Small intestine (tissue), 7 donors: ENCODE measurements at regions not wholly inside any gene's neighbourhood (a gene's known extent, or its start where the extent isn't known, plus 50 kb on each side); places are given as distances from the start of the nearest gene placed in this dataset.
A peak's percentile ranks its signal among the peaks of the same experiment; 100 is the strongest.

Experiments
- DNase-seq, 2 donors: peaks; one replicate each; pipeline versions ENCODE4 v3.0.0 to v3.0.0-alpha.2; 2013
- FAIRE-seq: peaks from 2 replicates; lab custom pipeline; 2012; peaks lifted over from hg19 to GRCh38; lab: Jason Lieb, UNC
- H3K27ac ChIP-seq, 3 donors: one replicate each; pipeline ENCODE4 v1.5.1; 2013; ENCODE audit warnings: low read length in 2 of 3, mild to moderate bottlenecking in 2 of 3, control low read depth in 1 of 3, inconsistent platforms in 1 of 3, low read depth in 1 of 3, moderate library complexity in 1 of 3
- H3K27me3 ChIP-seq, 3 donors: one replicate each; pipeline ENCODE4 v1.6.1; 2013; ENCODE audit warnings: low read length in 3 of 3, inconsistent platforms in 1 of 3; ENCODE audit not compliant: control insufficient read depth in 3 of 3, insufficient read depth in 3 of 3
- H3K36me3 ChIP-seq, 3 donors: one replicate each; pipeline ENCODE4 v1.6.1; 2013; ENCODE audit warnings: low read length in 3 of 3, inconsistent platforms in 1 of 3, low read depth in 1 of 3, mild to moderate bottlenecking in 1 of 3, moderate library complexity in 1 of 3; ENCODE audit not compliant: control insufficient read depth in 3 of 3, insufficient read depth in 2 of 3
- H3K4me1 ChIP-seq, 3 donors: one replicate each; pipeline ENCODE4 v1.6.1; 2013; ENCODE audit warnings: low read length in 2 of 3, inconsistent platforms in 1 of 3, low read depth in 1 of 3, mild to moderate bottlenecking in 1 of 3, moderate library complexity in 1 of 3; ENCODE audit not compliant: control insufficient read depth in 3 of 3, insufficient read depth in 2 of 3
- H3K4me3 ChIP-seq, 3 donors: one replicate each; pipeline ENCODE4 v1.5.1; 2013; ENCODE audit warnings: low read length in 3 of 3, control low read depth in 1 of 3, inconsistent platforms in 1 of 3, low read depth in 1 of 3, mild to moderate bottlenecking in 1 of 3, moderate library complexity in 1 of 3
- H3K9me3 ChIP-seq, 2 donors: one replicate each; pipeline ENCODE4 v1.6.1; 2013; ENCODE audit warnings: low read depth in 1 of 2, low read length in 1 of 2; ENCODE audit not compliant: control insufficient read depth in 2 of 2, insufficient read depth in 1 of 2
- WGBS, 3 donors: extraction: QIAGEN DNeasy Blood & Tissue Kit; methylation state at CpG; one replicate each; pipeline ENCODE4 v1.1.7; 2013; 5-methylcytosine and 5-hydroxymethylcytosine counted together
- donor health status: healthy with polysubstance abuse.
- donor health status: control.
- donor health status: control.
- donor health status: Bipolar disorder and iron deficiency.
- donor health status: healthy.

DNA sequence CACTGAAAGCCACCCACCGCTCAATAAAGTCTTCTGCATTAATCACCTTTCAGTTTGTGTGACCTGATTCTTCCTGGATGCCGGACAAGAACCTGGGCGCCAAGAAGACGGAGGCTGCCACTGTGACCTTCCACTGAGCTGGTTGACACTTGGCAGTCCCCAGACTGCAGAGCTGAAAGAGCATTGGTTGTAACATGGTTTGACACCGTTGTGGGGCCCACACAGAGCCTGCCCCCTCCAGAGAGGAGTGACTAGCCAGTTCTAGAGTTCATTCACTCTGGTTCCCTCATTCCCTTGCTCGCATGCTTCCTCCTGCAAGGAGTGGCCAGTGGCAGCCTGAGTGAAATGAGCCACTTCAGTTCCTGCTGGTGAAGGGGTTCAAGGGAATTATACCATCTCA is 86.2 kb upstream of the ANXA1 start:
- 88 to 92% (median 92%) methylated on average over 6 of the region's 6 CpGs for WGBS, 3 donors
- no peak for FAIRE-seq
- Histone ChIP-seq H3K27ac (no peak overlapping the region), H3K9me3 (no peaks in the 10 kb centered on the region), H3K4me1 (no peaks in the 10 kb centered on the region), H3K27me3 (no peaks in the 10 kb centered on the region), H3K36me3 (no peaks in the 10 kb centered on the region), H3K4me3 (no peak overlapping the region)
- DNase-seq, result no peak

DNA sequence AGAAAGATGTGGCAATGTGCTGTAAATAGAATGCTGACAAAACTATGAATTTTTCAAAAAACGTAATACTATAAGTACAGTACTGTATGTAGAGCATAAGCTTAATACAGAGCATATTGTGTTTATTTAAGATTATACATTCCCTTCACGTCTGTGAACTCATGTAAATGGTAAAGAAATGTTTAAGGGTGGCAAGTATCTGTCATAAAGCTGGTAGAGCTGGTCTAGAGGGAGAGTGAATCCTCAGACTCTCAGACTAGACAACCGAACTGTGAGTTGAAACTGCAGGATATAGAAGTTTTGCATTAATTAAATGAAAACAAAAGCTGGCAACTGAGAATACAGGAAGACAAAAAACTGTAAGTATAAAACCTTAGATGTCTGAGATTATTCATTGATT is 87.3 kb upstream of the ANXA1 start:
- WGBS, 3 donors, result 68 to 74% (median 69%) methylated on average over 3 of the region's 3 CpGs
- no peak for FAIRE-seq
- DNase-seq, result no peak

DNA sequence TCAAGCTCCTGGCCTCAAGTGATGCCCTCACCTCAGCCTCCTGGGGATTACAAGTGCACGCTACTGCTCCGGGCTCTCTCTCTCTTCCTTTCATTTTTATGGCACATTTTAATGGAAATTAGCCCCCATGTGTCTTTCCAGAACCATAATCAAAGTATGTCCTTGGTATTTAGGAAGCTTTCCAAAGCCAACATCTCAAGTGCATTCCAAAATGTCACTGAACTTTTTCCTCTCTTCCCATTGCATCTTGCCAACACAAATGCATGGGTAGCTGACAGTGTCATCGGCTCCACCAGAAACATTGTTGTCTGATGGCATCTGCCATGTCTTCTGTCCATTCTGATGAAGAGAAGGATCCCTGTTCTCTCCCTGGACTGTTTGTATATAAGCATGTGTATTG is 90.5 kb upstream of the ANXA1 start:
- Histone ChIP-seq H3K36me3 (no peaks in the 10 kb centered on the region), H3K27me3 (no peaks in the 10 kb centered on the region), H3K4me1 (no peaks in the 10 kb centered on the region), H3K9me3 (no peaks in the 10 kb centered on the region), H3K27ac (no peak overlapping the region), H3K4me3 (no peak overlapping the region)
- DNase-seq, result no peak
- FAIRE-seq, result no peak
- WGBS, 3 donors, result 85 to 94% (median 86%) methylated on average over 3 of the region's 3 CpGs

More for the DNA sequence above, 87.3 kb upstream of the ANXA1 start:
- H3K27ac ChIP-seq, result no peak overlapping the region
- H3K36me3 ChIP-seq, result no peaks in the 10 kb centered on the region
- no peaks in the 10 kb centered on the region for H3K27me3 ChIP-seq
- no peaks in the 10 kb centered on the region for H3K4me1 ChIP-seq
- H3K4me3 ChIP-seq, result no peak overlapping the region
- H3K9me3 ChIP-seq, result no peaks in the 10 kb centered on the region

DNA sequence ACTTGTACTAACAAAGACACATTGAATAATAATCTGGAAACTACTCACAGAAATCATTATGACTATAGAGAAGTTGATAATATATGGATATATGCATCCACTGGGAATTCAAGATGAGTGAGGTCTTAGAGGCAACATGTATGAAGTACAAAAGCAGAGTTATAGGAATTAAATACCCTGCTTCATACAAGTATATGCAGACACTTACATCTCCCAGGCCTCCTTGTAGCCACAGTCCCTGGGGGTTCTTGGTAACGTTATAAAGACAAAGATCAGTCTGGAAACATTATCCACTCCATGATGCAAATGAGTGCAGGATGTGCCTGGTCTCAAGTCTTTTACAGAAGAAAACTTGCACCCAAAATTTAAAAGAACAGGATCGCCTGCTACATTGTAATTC is 92.4 kb upstream of the ANXA1 start:
- no peaks in the 10 kb centered on the region for H3K36me3 ChIP-seq
- no peaks in the 10 kb centered on the region for H3K9me3 ChIP-seq
- H3K4me1 ChIP-seq, result no peaks in the 10 kb centered on the region
- no peaks in the 10 kb centered on the region for H3K27me3 ChIP-seq
- no peak for DNase-seq
- no peak overlapping the region for H3K27ac ChIP-seq
- WGBS, 3 donors, result 75 to 85% (median 78%) methylated on average over 2 of the region's 2 CpGs
- H3K4me3 ChIP-seq, result no peak overlapping the region
- no peak for FAIRE-seq

DNA sequence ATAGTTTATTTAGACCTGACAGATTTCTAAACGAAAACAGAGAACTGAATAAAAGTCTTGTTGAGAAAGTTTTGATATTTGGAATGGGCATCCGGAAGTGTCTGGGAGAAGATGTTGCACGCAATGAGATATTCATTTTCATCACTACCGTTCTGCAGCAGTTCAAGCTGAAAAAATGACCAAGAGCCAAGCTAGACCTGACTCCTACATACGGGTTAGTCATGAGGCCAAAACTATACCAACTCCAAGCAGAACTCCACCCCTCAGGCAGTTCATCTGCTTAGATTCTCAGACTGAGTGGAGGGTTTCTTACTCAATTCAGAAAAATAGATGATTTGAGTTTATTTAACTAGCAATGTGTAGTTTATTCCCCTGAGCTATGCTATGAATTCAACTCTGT is 95.4 kb upstream of the ANXA1 start:
- H3K27me3 ChIP-seq, result no peaks in the 10 kb centered on the region
- 77 to 91% (median 89%) methylated on average over 5 of the region's 5 CpGs for WGBS, 3 donors
- H3K36me3 ChIP-seq, result no peaks in the 10 kb centered on the region
- no peaks in the 10 kb centered on the region for H3K9me3 ChIP-seq
- no peaks in the 10 kb centered on the region for H3K4me1 ChIP-seq
- FAIRE-seq (no peak), DNase-seq (no peak)
- H3K27ac ChIP-seq, result no peak overlapping the region
- H3K4me3 ChIP-seq, result no peak overlapping the region

DNA sequence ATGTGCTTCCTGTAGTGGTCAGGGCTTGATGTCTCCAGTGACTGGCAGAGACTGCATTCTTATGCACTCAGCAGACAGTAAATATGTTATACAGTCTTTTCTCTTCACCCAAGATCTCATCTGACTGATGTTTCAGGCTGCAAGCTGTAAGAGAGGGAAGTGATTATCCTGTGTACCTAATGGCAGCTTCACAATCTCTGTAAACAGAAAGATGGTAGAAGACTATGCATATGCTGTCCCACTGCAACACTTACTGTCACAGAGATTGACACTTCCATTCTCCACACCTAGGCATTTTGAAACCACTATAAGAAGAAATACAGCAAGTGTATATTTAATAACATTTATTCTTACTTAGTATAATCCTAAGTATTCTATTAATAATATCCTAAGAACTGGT is 97.6 kb upstream of the ANXA1 start:
- H3K27ac ChIP-seq, result no peak overlapping the region
- FAIRE-seq, result no peak

DNA sequence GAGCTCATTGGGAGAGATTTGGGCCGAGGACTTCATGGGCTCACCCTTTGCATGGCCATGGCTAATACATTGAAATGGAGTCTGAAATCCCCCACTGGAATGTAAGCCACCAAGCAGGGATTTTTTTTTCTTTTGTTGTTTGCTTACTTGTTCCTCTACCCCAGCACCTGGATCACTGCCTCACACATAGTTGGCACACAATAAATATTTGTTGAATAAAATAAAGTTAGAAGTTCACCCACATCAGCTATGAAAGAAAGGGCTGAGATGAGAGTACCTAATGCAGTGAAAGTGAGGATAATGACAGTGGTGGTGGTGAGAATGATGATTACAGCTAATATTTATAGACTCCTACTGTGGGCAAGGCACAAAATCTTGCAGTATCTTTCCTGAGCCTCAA is 98.1 kb upstream of the ANXA1 start:
- Histone ChIP-seq H3K36me3 (no peaks in the 10 kb centered on the region), H3K4me3 (no peak overlapping the region), H3K4me1 (no peaks in the 10 kb centered on the region), H3K27me3 (no peaks in the 10 kb centered on the region), H3K27ac (no peak overlapping the region), H3K9me3 (no peaks in the 10 kb centered on the region)
- DNase-seq (no peak), FAIRE-seq (no peak)
- WGBS, 3 donors, result 61 to 85% (median 80%) methylated on average over 1 of the region's 1 CpG

More for the DNA sequence above, 97.6 kb upstream of the ANXA1 start:
- no peak for DNase-seq
- Histone ChIP-seq H3K27me3 (no peaks in the 10 kb centered on the region), H3K36me3 (no peaks in the 10 kb centered on the region), H3K9me3 (no peaks in the 10 kb centered on the region), H3K4me1 (no peaks in the 10 kb centered on the region), H3K4me3 (no peak overlapping the region)

DNA sequence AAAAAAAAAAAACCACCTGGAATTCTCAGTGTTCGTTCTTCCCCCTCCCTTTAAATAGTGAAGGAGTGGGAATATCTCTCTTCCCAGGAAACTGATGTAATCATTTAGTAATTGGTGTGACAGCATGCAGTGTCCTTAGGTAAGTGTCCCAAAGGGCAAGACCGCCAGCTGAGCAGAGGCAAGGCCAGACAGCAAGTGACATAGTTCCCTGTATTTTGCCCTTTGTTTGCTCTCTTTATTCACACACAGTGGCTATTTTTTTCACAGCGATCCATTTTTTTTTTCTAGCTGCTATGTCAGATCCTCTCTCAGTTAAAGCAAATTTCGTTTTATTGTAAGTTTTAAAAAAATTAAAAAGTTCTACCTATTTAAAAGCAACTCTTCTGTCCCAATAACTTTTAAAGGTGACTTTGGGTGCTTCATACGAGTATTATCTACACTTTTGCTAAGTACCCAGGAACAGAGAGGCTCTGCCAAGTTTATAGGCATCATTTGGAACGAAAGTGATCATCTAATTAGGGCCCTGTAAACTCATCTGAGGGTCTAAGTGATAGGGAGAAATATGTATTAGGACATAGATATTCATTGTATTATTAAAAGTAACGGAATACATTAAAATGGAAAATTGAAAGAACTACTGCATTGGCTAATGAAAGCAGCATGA is 98.2 kb upstream of the ALDH1A1 start:
- Histone ChIP-seq H3K4me1 (no peaks in the 10 kb centered on the region), H3K4me3 (no peak overlapping the region), H3K27ac (no peak overlapping the region), H3K9me3 (no peaks in the 10 kb centered on the region), H3K36me3 (no peaks in the 10 kb centered on the region), H3K27me3 (no peaks in the 10 kb centered on the region)
- DNase-seq, result peak; percentile 35 to 43
- WGBS, 3 donors, result 38 to 58% (median 41%) methylated on average over 7 of the region's 7 CpGs
- no peak for FAIRE-seq
